GM12892 (cell line): ENCODE measurements at regions not wholly inside any gene's neighbourhood (a gene's known extent, or its start where the extent isn't known, plus 50 kb on each side); places are given as distances from the start of the nearest gene placed in this dataset.

Experiments used
- POLR2A ChIP-seq: IDR thresholded peaks from 2 replicates; pipeline ENCODE4 v1.6.1; 2011; ENCODE audit warnings: low read depth, low read length, control low read depth
- POLR2AphosphoS5 ChIP-seq: IDR thresholded peaks from 2 replicates; pipeline ENCODE4 v1.6.1; 2011; ENCODE audit warnings: low read depth, low read length, control low read depth

DNA sequence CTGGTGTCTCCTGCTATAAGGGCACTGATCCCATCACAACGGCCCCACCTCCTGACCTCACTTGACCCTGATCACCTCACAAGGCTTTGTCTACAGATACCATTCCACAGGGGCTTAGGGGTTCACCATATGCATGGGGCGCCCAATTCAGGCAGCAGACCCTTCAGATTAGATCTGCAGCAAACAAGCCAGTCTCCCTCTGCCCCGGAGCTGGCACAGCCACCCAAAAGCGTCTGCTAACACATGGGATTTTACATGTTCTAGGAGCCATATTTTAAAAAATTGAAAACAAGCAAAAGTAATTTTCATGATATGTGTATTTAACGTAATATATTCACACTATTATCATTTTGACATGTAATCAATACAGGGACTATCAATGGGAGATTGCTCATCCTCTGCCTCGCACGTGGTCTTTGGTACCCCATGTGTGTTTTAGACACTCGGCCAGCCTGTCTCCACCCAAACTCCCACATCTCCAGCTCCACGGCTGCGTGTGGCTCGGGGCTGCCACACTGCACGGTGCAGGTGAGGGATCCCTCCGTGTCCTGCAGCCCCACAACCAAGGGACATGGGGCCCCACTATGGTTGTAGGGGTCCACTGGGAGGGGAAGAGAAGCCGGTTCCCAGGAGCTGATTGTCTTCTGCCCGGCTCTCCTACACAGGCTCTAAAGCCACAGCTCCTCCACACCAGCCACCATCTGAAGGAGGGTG, 107.6 kb downstream of the RBFOX3 start:
- no peak for TF ChIP-seq POLR2AphosphoS5
- TF ChIP-seq POLR2A = no peak
